Omental fat pad (tissue), 3 donors: ENCODE measurements at regions not wholly inside any gene's neighbourhood (a gene's known extent, or its start where the extent isn't known, plus 50 kb on each side); places are given as distances from the start of the nearest gene placed in this dataset.
"Not testable (repeated sequence)": the region's sequence is repeated elsewhere in the genome, so short reads cannot be mapped to it uniquely, and the experiment has no call there.

ENCODE experiments used
- ATAC-seq: fragments of 150-250 bp; one replicate; pipeline ENCODE4 v1.9.1; 2016; ENCODE audit warnings: mild to moderate bottlenecking, moderate library complexity; ENCODE audit not compliant: low FRiP score
- DNase-seq: peaks from one replicate; pipeline ENCODE4 v3.0.0-alpha.2; 2019; ENCODE audit warnings: low spot score
- CTCF ChIP-seq, 3 donors: fragments of 450-650 bp; IDR thresholded peaks; one replicate each; pipeline ENCODE4 v1.5.1; 2016 to 2017; ENCODE audit warnings: antibody characterized with exemption in 3 of 3, mild to moderate bottlenecking in 3 of 3, moderate library complexity in 2 of 3

GRCh38 chr19:30936276-30936675, 413.0 kb downstream of the TSHZ3 start:
- ATAC-seq, result no peak
- TF ChIP-seq CTCF (IDR thresholded peaks at IDR 0.05), result no peak
- no peak for DNase-seq

- no peak for TF ChIP-seq CTCF (IDR thresholded peaks at IDR 0.05)
- DNase-seq (no peak), ATAC-seq (no peak)
Measured at GRCh38 chr19:30935146-30935545, 414.1 kb downstream of the TSHZ3 start.

- DNase-seq, ATAC-seq: not testable (repeated sequence)
Measured at GRCh38 chr19:30933454-30933853, 415.8 kb downstream of the TSHZ3 start.

- no peak for TF ChIP-seq CTCF (IDR thresholded peaks at IDR 0.05)
- ATAC-seq (no peak), DNase-seq (no peak)
Measured at GRCh38 chr19:30932854-30933253, 416.4 kb downstream of the TSHZ3 start.

- no peak for TF ChIP-seq CTCF (IDR thresholded peaks at IDR 0.05)
- no peak for ATAC-seq
Measured at GRCh38 chr19:30930941-30931706, 418.1 kb downstream of the TSHZ3 start.

GRCh38 chr19:30927705-30928104, 421.5 kb downstream of the TSHZ3 start:
- no peak for TF ChIP-seq CTCF (IDR thresholded peaks at IDR 0.05)
- ATAC-seq, result no peak
- DNase-seq, result no peak

More at GRCh38 chr19:30930941-30931706, 418.1 kb downstream of the TSHZ3 start:
- no peak for DNase-seq

- no peak for TF ChIP-seq CTCF (IDR thresholded peaks at IDR 0.05)
- ATAC-seq (no peak), DNase-seq (no peak)
Measured at GRCh38 chr19:30924670-30925069, 424.6 kb downstream of the TSHZ3 start.
